Body of pancreas (tissue), 4 donors: ENCODE measurements at regions not wholly inside any gene's neighbourhood (a gene's known extent, or its start where the extent isn't known, plus 50 kb on each side); places are given as distances from the start of the nearest gene placed in this dataset.
"Not testable (repeated sequence)": the region's sequence is repeated elsewhere in the genome, so short reads cannot be mapped to it uniquely, and the experiment has no call there.

ENCODE experiments used
- POLR2A ChIP-seq, 3 donors: fragments of 450-650 bp; IDR thresholded peaks; one replicate each; pipeline ENCODE4 v1.6.1; 2016; ENCODE audit warnings: antibody characterized with exemption in 3 of 3, mild to moderate bottlenecking in 2 of 3
- TF ChIP-seq, protein P1 (sequence below), 7 experiments: fragments of 450-650 bp in 4 of 7; fragments of 200-600 bp in 3 of 7; sonication (generic) in 3 of 7; IDR thresholded peaks; one replicate each; pipeline ENCODE4 v1.5.1; 2016 to 2019; ENCODE audit warnings: antibody characterized with exemption in 7 of 7

DNA sequence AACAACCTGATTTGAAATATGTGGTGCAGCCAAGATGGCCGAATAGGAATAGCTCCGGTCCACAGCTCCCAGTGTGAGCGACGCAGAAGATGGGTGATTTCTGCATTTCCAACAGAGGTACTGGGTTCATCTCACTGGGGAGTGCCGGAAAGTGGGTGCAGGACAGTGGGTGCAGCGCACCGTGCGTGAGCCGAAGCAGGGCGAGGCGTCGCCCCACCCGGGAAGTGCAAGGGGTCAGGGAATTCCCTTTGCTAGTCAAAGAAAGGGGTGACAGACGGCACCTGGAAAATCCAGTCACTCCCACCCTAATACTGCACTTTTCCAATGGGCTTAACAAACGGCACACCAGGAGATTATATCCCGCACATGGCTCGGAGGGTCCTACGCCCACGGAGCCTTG lies 365.9 kb upstream of the PDZRN3 start:
- TF ChIP-seq, protein P1, sequence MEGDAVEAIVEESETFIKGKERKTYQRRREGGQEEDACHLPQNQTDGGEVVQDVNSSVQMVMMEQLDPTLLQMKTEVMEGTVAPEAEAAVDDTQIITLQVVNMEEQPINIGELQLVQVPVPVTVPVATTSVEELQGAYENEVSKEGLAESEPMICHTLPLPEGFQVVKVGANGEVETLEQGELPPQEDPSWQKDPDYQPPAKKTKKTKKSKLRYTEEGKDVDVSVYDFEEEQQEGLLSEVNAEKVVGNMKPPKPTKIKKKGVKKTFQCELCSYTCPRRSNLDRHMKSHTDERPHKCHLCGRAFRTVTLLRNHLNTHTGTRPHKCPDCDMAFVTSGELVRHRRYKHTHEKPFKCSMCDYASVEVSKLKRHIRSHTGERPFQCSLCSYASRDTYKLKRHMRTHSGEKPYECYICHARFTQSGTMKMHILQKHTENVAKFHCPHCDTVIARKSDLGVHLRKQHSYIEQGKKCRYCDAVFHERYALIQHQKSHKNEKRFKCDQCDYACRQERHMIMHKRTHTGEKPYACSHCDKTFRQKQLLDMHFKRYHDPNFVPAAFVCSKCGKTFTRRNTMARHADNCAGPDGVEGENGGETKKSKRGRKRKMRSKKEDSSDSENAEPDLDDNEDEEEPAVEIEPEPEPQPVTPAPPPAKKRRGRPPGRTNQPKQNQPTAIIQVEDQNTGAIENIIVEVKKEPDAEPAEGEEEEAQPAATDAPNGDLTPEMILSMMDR (IDR thresholded peaks at IDR 0.05) = not testable (repeated sequence)
- TF ChIP-seq POLR2A (IDR thresholded peaks at IDR 0.05) = not testable (repeated sequence)
